Suprapubic skin (tissue), 3 donors: ENCODE measurements at regions not wholly inside any gene's neighbourhood (a gene's known extent, or its start where the extent isn't known, plus 50 kb on each side); places are given as distances from the start of the nearest gene placed in this dataset.

ENCODE experiments used
- EP300 ChIP-seq: sonication (generic); formaldehyde crosslinking; IDR thresholded peaks from one replicate; pipeline ENCODE4 v1.6.1; 2017; ENCODE audit warnings: antibody characterized with exemption
- POLR2A ChIP-seq, 2 donors: fragments of 450-650 bp; IDR thresholded peaks; one replicate each; pipeline ENCODE4 v1.6.1; 2017; ENCODE audit warnings: antibody characterized with exemption in 2 of 2, mild to moderate bottlenecking in 2 of 2, moderate library complexity in 2 of 2
- TF ChIP-seq, protein P1 (sequence below), 2 donors: fragments of 200-600 bp in 1 of 2; fragments of 450-650 bp in 1 of 2; sonication (generic) in 1 of 2; IDR thresholded peaks; one replicate each; pipeline ENCODE4 v1.5.1; 2016 to 2019; ENCODE audit warnings: antibody characterized with exemption in 2 of 2, mild to moderate bottlenecking in 1 of 2, moderate library complexity in 1 of 2

- TF ChIP-seq EP300 = no peak
- TF ChIP-seq, protein P1, sequence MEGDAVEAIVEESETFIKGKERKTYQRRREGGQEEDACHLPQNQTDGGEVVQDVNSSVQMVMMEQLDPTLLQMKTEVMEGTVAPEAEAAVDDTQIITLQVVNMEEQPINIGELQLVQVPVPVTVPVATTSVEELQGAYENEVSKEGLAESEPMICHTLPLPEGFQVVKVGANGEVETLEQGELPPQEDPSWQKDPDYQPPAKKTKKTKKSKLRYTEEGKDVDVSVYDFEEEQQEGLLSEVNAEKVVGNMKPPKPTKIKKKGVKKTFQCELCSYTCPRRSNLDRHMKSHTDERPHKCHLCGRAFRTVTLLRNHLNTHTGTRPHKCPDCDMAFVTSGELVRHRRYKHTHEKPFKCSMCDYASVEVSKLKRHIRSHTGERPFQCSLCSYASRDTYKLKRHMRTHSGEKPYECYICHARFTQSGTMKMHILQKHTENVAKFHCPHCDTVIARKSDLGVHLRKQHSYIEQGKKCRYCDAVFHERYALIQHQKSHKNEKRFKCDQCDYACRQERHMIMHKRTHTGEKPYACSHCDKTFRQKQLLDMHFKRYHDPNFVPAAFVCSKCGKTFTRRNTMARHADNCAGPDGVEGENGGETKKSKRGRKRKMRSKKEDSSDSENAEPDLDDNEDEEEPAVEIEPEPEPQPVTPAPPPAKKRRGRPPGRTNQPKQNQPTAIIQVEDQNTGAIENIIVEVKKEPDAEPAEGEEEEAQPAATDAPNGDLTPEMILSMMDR (IDR thresholded peaks at IDR 0.05) = no peak
- no peak for TF ChIP-seq POLR2A (IDR thresholded peaks at IDR 0.05)
Measured at GRCh38 chr9:118570066-118570465, 799.2 kb downstream of the BRINP1 start.
